CD14-positive monocyte (primary cell): ENCODE measurements at regions not wholly inside any gene's neighbourhood (a gene's known extent, or its start where the extent isn't known, plus 50 kb on each side); places are given as distances from the start of the nearest gene placed in this dataset.

Source experiments
- DNase-seq, 3 donors: peaks; one replicate each; pipeline ENCODE4 v3.0.0-alpha.2; 2011 to 2022
- H2AFZ ChIP-seq: 2 replicates; pipeline ENCODE4 v1.6.0; 2012; ENCODE audit warnings: mild to moderate bottlenecking, low read depth, low read length, inconsistent platforms; ENCODE audit not compliant: insufficient read depth, poor library complexity, severe bottlenecking
- H3K27ac ChIP-seq, 2 donors: 1 replicate in 1 of 2; 2 replicates in 1 of 2; pipeline ENCODE4 v1.5.1; 2012 to 2013; ENCODE audit warnings: low read length in 2 of 2, control low read depth in 1 of 2, inconsistent platforms in 1 of 2, low read depth in 1 of 2, mild to moderate bottlenecking in 1 of 2
- H3K27me3 ChIP-seq, 2 donors: one replicate each; pipeline versions ENCODE4 v1.6.0 to v1.6.1; 2011 to 2013; ENCODE audit warnings: low read length in 2 of 2; ENCODE audit not compliant: control insufficient read depth in 2 of 2, insufficient read depth in 2 of 2
- H3K36me3 ChIP-seq, 2 donors: replicated peaks in 1 of 2; 1 replicate in 1 of 2; 2 replicates in 1 of 2; pipeline versions ENCODE4 v1.5.1 to v1.6.1; 2012 to 2013; ENCODE audit warnings: low read length in 2 of 2, control low read depth in 1 of 2, inconsistent platforms in 1 of 2, mild to moderate bottlenecking in 1 of 2; ENCODE audit not compliant: insufficient read depth in 2 of 2, control insufficient read depth in 1 of 2
- H3K4me1 ChIP-seq, 2 donors: 1 replicate in 1 of 2; 2 replicates in 1 of 2; pipeline versions ENCODE4 v1.5.1 to v1.6.1; 2012 to 2013; ENCODE audit warnings: low read length in 2 of 2, control low read depth in 1 of 2, inconsistent platforms in 1 of 2, mild to moderate bottlenecking in 1 of 2, moderate library complexity in 1 of 2; ENCODE audit not compliant: insufficient read depth in 2 of 2, control insufficient read depth in 1 of 2
- H3K4me2 ChIP-seq: replicated peaks from 2 replicates; pipeline ENCODE3; 2012; ENCODE audit warnings: low read length, moderate library complexity, mild to moderate bottlenecking; ENCODE audit not compliant: poor library complexity, severe bottlenecking; ENCODE audit errors: extremely low read depth
- H3K4me3 ChIP-seq, 3 experiments: fragments of 200-600 bp in 1 of 3; sonication (generic) in 1 of 3; replicated peaks in 1 of 3; 1 replicate in 2 of 3; 2 replicates in 1 of 3; pipeline ENCODE4 v1.5.1; 2011 to 2013; ENCODE audit warnings: low read length in 3 of 3, mild to moderate bottlenecking in 3 of 3, control low read depth in 2 of 3, low read depth in 2 of 3, inconsistent platforms in 1 of 3, moderate library complexity in 1 of 3
- H3K79me2 ChIP-seq: 2 replicates; pipeline ENCODE4 v1.6.0; 2012; ENCODE audit warnings: mild to moderate bottlenecking, control low read depth, inconsistent platforms, low read length, moderate library complexity; ENCODE audit not compliant: insufficient read depth
- H3K9ac ChIP-seq: 2 replicates; pipeline ENCODE4 v1.6.0; 2017; ENCODE audit warnings: low read length, mild to moderate bottlenecking; ENCODE audit not compliant: insufficient read depth, poor library complexity, severe bottlenecking
- H3K9me3 ChIP-seq, 2 donors: replicated peaks in 1 of 2; 1 replicate in 1 of 2; 2 replicates in 1 of 2; pipeline versions ENCODE4 v1.5.1 to v1.6.1; 2012 to 2013; ENCODE audit warnings: low read length in 2 of 2, control low read depth in 1 of 2; ENCODE audit not compliant: control insufficient read depth in 1 of 2, insufficient read depth in 1 of 2
- H4K20me1 ChIP-seq: 2 replicates; pipeline ENCODE4 v1.6.0; 2012; ENCODE audit warnings: mild to moderate bottlenecking, low read length, control low read depth, moderate library complexity; ENCODE audit not compliant: insufficient read depth
- H3K27ac Mint-ChIP-seq, 7 donors: one replicate each; pipeline ENCODE4 v1.8.0; 2020; ENCODE audit warnings: mild to moderate bottlenecking in 7 of 7, mixed read lengths in 7 of 7, moderate library complexity in 6 of 7, inconsistent platforms in 2 of 7
- H3K27me3 Mint-ChIP-seq, 3 donors: one replicate each; pipeline ENCODE4 v1.8.0; 2021 to 2022; ENCODE audit warnings: low read depth in 3 of 3, mild to moderate bottlenecking in 3 of 3, mixed read lengths in 3 of 3, moderate library complexity in 3 of 3, inconsistent platforms in 1 of 3
- H3K36me3 Mint-ChIP-seq, 2 donors: one replicate each; pipeline ENCODE4 v1.8.0; 2020; ENCODE audit warnings: mixed read lengths in 2 of 2, inconsistent platforms in 1 of 2, mild to moderate bottlenecking in 1 of 2
- H3K4me1 Mint-ChIP-seq: one replicate; pipeline ENCODE4 v1.8.0; 2020; ENCODE audit warnings: mild to moderate bottlenecking, mixed read lengths
- H3K4me3 Mint-ChIP-seq, 2 donors: one replicate each; pipeline ENCODE4 v1.8.0; 2020; ENCODE audit warnings: mild to moderate bottlenecking in 2 of 2, mixed read lengths in 2 of 2, moderate library complexity in 1 of 2
- H3K9me3 Mint-ChIP-seq, 7 donors: one replicate each; pipeline ENCODE4 v1.8.0; 2020 to 2022; ENCODE audit warnings: mixed read lengths in 7 of 7, mild to moderate bottlenecking in 6 of 7, moderate library complexity in 6 of 7, inconsistent platforms in 2 of 7
- WGBS: methylation state at CpG from one replicate; pipeline ENCODE4 v1.1.5; 2013; ENCODE audit warnings: missing lambda C conversion rate; ENCODE audit not compliant: insufficient coverage; 5-methylcytosine and 5-hydroxymethylcytosine counted together
- intact Hi-C, 2 donors: fragments of 100-400 bp; cut with micrococcal nuclease; formaldehyde crosslinking; loops; one replicate each; pipeline versions ENCODE4 v1.15.0 to v1.15.1; 2023
- TF ChIP-seq, protein P1 (sequence below): fragments of 200-600 bp; IDR thresholded peaks from one replicate; pipeline ENCODE4 v1.8.0; 2022; ENCODE audit warnings: antibody characterized with exemption, mild to moderate bottlenecking

DNA sequence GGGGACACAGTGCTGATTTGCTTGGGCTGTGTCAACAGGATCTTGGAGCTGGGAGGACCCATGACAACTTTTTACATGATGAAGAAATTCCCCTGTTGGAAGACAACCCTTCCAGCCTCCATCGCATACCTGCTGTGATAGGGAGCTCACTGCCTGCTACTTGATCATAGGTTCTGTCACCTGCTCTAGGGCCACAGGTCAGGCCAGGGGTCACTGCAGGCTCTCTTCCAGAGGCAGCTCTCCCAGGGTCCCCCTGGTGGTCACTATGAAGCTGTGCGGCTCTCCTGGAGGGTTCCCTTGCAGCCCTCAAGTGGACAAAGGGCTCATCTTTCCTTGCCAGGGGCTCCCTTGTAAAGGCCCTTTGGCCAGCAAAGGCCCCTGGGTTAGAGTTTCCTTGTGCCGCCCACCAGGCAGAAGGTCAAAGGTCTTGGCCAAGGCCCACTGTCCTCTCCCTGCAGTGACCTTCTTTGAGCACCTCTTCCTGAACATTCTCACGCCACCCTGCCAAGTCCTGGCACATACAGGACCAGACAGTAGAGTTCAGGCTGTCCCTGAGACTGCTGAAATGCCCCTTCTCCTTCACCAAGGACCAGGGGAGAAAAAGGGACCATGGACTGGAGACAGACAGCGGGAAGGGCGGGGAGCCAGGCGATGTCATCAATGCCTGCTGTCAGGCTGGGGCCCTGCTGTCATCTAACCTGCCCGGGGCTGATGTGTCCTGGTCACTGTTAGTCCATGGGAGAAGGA lies 345.1 kb downstream of the DYSF start:
- DNase-seq, result peak in 2 of 3 donors; percentile 5 to 23
- Mint-ChIP-seq H3K27me3 (peaks cover 2 to 6% (median 4%) of the 10 kb centered on the region in 3 donors), H3K27ac (no peak overlapping the region), H3K4me1 (no peaks in the 10 kb centered on the region), H3K9me3 (no peaks in the 10 kb centered on the region), H3K36me3 (no peaks in the 10 kb centered on the region), H3K4me3 (no peak overlapping the region)
- intact Hi-C loops, result no loop called here
- H3K4me2 ChIP-seq, result no peak overlapping the region
- H3K36me3 ChIP-seq, result no peaks in the 10 kb centered on the region
- no peaks in the 10 kb centered on the region for H3K27me3 ChIP-seq
- H3K9ac ChIP-seq, result no peak overlapping the region
- no peaks in the 10 kb centered on the region for H4K20me1 ChIP-seq
- TF ChIP-seq, protein P1, sequence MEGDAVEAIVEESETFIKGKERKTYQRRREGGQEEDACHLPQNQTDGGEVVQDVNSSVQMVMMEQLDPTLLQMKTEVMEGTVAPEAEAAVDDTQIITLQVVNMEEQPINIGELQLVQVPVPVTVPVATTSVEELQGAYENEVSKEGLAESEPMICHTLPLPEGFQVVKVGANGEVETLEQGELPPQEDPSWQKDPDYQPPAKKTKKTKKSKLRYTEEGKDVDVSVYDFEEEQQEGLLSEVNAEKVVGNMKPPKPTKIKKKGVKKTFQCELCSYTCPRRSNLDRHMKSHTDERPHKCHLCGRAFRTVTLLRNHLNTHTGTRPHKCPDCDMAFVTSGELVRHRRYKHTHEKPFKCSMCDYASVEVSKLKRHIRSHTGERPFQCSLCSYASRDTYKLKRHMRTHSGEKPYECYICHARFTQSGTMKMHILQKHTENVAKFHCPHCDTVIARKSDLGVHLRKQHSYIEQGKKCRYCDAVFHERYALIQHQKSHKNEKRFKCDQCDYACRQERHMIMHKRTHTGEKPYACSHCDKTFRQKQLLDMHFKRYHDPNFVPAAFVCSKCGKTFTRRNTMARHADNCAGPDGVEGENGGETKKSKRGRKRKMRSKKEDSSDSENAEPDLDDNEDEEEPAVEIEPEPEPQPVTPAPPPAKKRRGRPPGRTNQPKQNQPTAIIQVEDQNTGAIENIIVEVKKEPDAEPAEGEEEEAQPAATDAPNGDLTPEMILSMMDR, result peak; percentile 68
- no peak overlapping the region for H3K4me3 ChIP-seq
- no peak overlapping the region for H2AFZ ChIP-seq
- WGBS, result 84% methylated on average over 7 of the region's 8 CpGs
- H3K27ac ChIP-seq, result no peak overlapping the region
- no peaks in the 10 kb centered on the region for H3K4me1 ChIP-seq
- H3K9me3 ChIP-seq, result no peaks in the 10 kb centered on the region
- no peaks in the 10 kb centered on the region for H3K79me2 ChIP-seq

DNA sequence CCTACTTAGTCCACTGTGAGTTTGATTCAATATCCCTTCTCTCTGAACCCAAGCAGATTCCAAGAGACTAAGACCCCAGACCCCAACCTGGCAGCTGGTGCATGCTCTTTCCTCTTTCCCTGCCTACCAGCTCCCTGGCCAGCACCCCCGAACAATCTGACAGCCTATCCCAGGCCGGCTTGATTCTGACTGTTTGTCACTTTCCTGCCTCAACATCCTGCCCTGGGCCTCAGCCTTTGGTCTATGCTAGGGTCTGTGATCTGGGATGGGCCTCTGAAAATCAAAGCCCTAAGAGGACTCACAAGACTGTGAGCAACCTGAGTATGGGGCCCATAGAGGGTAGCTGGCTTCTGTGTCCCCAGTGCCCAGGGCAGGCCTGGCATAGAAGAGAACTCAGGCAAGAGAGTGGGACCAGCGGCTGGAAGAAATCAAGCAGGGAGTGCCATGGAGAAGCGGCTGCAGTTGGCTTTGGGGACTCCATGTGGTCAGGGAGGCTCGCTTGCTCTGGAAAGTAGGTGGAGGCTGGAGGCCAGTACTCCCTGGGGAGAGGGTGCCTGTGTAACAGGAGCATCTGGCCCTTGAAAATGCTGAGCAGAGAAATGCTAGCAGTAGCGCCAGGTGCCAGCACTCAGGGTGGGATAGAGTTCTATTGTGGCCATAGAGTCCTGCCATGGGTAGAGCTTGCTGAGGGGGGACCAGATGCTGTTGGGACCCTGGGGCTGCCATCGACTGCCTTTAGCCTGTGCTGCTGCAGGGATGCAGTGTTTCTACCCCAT lies 343.9 kb downstream of the DYSF start:
- no peak for DNase-seq
- Histone ChIP-seq H4K20me1 (no peaks in the 10 kb centered on the region), H3K36me3 (no peaks in the 10 kb centered on the region), H3K4me3 (no peak overlapping the region), H3K9ac (no peak overlapping the region), H2AFZ (no peak overlapping the region), H3K9me3 (no peaks in the 10 kb centered on the region), H3K4me2 (no peak overlapping the region), H3K79me2 (no peaks in the 10 kb centered on the region), H3K27me3 (no peaks in the 10 kb centered on the region), H3K4me1 (no peaks in the 10 kb centered on the region), H3K27ac (no peak overlapping the region)
- no peak overlapping the region for H3K27ac Mint-ChIP-seq
- no peaks in the 10 kb centered on the region for H3K9me3 Mint-ChIP-seq
- TF ChIP-seq, protein P1, result no peak
- intact Hi-C loops, result no loop called here
- no peaks in the 10 kb centered on the region for H3K36me3 Mint-ChIP-seq
- H3K4me3 Mint-ChIP-seq, result no peak overlapping the region
- no peaks in the 10 kb centered on the region for H3K4me1 Mint-ChIP-seq
- peaks cover 2 to 6% (median 4%) of the 10 kb centered on the region in 3 donors for H3K27me3 Mint-ChIP-seq
- WGBS, result 93% methylated on average over 5 of the region's 7 CpGs
